Ammon's horn (tissue), 1 donor: ENCODE measurements at regions not wholly inside any gene's neighbourhood (a gene's known extent, or its start where the extent isn't known, plus 50 kb on each side); places are given as distances from the start of the nearest gene placed in this dataset.

ENCODE experiments used
- DNase-seq: peaks from one replicate; pipeline ENCODE4 v3.0.0-alpha.2; 2016; ENCODE audit warnings: low spot score

- no peak for DNase-seq
These were observed 59.0 kb upstream of the ZNF726 start for GRCh38 chr19:23855676-23856075.

- no peak for DNase-seq
These were observed 62.7 kb upstream of the ZNF726 start for GRCh38 chr19:23851966-23852365.

- DNase-seq: no peak
These were observed 74.1 kb upstream of the ZNF681 start for GRCh38 chr19:23832717-23833327.

GRCh38 chr19:23823952-23824389 is 65.3 kb upstream of the ZNF681 start:
- DNase-seq: no peak

- DNase-seq: no peak
These were observed 64.0 kb upstream of the ZNF681 start for GRCh38 chr19:23822735-23823134.

GRCh38 chr19:23817519-23817918 is 58.8 kb upstream of the ZNF681 start:
- DNase-seq: peak; percentile 17

GRCh38 chr19:23810496-23810895 is 51.8 kb upstream of the ZNF681 start:
- no peak for DNase-seq
